T-helper 1 cell treated with Interleukin-12 subunit alpha and Interleukin-12 subunit beta and Interleukin-4 antibody, amounts not matched to agents 30 ng/mL and 1 ng/mL, for 36 hours (primary cell): ENCODE measurements at regions not wholly inside any gene's neighbourhood (a gene's known extent, or its start where the extent isn't known, plus 50 kb on each side); places are given as distances from the start of the nearest gene placed in this dataset.
"Not testable (repeated sequence)": the region's sequence is repeated elsewhere in the genome, so short reads cannot be mapped to it uniquely, and the experiment has no call there.

Experiments
- intact Hi-C: fragments of 100-400 bp; cut with micrococcal nuclease; formaldehyde crosslinking; loops from one replicate; pipeline ENCODE4 v1.15.1; 2024

GRCh38 chr1:60672449-60672848, 409.9 kb upstream of the NFIA start:
- intact Hi-C loops = no loop called here

DNA sequence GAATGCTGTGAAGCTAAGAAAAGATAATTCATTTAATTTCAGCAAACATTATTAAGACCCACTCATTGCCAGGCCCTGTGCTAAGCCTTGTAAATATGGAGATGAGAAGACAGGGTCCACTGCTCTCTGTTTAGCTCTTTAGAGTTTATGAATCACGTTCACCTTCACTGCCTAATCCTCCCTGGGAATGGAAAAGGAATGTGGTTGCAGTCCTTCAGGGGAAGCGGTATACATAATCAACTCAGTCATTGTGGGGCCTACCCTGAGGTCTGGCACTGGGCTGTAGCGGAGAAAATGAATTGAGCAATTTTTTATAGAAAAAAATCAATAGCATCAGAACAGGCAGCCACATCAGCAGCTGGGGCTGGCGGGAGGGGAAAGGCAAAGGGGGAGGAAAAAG, 412.1 kb upstream of the NFIA start:
- intact Hi-C loops = no loop called here

GRCh38 chr1:60668585-60668984, 413.8 kb upstream of the NFIA start:
- intact Hi-C loops = no loop called here

DNA sequence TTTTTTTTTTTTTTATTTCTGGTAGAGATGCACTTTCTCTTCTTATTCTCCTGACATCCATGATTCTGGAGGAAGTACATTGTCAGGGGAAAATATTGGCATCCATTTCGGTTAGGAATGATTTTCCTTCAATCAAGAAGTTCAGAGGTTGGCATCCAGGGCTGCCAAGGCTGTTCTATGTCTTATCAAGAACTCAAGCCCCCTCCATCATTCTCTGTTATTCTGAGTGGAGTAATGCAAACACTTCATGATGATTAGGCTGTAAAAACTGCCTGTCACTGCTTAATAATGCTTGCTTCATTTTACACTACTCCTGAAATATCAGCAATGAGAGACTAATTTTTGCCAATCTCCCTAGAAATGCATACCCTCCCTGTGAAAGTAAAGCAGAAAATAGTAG, 417.1 kb upstream of the NFIA start:
- intact Hi-C loops = no loop called here

DNA sequence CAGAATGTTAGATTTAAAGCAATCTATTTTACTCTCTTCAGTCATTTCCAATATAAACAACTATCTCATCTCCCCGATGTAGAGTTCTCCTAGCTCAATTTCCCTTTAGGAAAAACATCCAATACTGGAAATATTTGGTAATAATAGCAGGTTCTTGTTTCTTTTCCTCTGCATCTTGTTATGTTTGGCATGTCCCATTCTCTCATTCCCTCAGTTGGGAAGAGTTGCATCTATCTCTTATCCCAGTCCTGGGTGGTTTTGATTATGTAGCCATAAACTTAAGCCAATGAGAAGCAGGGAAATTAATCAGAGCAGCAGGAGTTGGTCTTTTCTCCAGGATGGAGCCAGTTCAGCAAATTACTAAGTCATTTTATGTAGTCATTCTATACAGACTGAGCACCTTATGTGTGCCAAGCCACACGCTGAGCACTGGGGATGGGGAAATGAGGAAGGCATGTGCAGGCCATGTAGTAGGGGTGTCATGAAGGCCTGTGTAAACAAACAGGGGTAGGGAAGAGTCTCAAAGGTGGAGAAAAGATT, 418.2 kb upstream of the NFIA start:
- intact Hi-C loops = no loop called here

DNA sequence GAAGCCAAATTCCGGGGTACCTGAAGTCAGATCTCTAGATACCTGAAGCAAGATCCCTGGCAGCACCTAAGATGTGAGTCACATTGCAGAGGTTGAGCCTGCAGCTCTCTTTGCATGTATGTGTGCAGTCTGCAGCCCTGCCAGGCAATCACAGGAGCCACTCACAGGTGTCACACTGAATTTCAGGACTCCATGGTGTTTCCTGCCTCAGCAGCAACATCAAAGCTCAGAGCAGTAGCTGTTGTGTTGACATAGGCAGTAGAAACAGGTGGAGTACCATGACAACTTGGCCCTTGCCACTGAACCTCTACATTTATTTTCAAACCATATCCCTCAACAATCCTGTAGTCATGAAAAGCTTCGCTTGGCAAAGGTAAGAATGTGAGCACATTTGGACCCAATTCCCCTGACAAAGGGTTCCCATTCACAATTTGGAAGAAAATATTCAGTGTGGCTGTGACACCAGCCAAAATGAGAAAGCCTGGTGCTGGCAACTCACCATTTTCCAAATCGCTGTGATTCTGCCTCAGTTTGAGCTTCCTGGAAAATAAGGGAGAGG, 419.8 kb upstream of the NFIA start:
- intact Hi-C loops = no loop called here

DNA sequence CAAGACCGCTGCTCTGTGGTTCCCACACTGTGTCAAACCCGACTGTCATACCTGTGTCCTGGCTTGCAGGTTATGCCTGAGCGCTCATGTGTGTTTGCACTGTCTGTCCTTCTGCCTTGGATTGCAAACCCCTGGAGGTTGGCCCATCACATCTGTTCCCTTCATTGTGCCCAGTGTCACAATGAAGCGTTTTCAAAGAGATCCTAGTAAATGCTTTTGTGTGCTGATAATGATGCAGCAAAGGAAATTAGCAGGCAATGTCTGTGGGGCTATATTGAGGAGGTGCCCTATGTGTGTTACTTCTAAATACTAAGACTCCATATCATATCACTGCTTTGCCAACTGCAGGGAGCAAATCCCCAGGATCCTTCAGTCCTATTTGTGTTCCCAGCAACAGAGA, 424.4 kb upstream of the NFIA start:
- intact Hi-C loops = no loop called here

DNA sequence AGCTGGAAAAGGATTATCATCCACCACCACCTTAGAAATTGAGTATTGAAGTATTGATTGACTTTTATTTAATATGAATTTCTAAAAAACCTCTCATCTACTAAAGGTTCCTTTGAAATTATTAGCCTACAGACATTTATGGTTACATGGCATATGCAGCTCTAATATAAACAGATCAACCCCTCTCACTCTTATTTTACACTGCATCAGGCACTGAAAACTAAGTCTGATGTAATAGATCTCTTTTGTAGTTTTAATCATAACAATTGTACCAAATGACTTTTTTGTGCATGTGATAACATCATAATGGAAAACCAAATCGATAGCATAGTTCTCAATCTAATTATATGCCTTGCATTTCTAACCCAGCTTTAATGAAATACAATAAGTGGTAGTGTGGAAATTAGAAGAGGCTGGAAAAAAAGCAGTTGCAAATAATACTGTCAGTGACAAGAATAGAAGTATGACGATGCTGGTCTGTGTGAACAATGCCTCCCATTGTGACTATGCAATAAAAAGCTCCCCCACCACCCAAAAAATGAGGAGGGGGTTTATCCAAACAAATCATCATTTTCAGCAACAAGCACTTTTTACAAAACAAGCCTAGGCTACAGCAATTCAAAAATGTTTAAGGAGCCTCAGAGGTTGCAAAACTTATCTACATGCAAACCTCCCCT, 426.5 kb upstream of the NFIA start:
- intact Hi-C loops = no loop called here

DNA sequence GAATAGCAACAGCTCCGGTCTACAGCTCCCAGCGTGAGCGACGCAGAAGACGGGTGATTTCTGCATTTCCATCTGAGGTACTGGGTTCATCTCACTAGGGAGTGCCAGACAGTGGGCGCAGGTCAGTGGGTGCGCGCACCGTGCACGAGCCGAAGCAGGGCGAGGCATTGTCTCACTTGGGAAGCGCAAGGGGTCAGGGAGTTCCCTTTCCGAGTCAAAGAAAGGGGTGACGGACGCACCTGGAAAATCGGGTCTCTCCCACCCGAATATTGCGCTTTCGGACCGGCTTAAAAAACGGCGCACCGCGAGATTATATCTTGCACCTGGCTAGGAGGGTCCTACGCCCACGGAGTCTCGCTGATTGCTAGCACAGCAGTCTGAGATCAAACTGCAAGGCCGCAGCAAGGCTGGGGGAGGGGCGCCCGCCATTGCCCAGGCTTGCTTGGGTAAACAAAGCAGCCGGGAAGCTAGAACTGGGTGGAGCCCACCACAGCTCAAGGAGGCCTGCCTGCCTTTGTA, 442.3 kb upstream of the NFIA start:
- intact Hi-C loops = not testable (repeated sequence)

GRCh38 chr1:60639287-60639686, 443.1 kb upstream of the NFIA start:
- intact Hi-C loops = no loop called here

- intact Hi-C loops = no loop called here
Measured at GRCh38 chr1:60637651-60638050, 444.7 kb upstream of the NFIA start.

DNA sequence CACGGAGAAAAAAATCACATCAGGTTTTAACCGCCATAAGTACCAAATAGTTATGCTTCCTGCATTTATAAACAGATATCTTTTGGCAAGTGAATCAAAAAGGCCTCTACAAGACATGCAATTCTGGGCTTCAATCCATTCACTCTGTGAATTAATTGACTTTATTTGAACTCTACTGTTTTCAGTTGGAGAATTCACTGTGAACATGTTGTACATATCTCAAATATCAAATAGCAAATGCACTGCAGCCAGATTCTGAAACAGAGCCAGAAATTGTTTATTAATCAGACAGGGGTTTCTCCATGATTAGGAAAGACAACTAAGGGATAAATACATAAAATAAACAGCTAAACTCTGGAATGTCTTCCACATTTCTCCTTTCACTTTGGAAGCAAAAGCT, 445.4 kb upstream of the NFIA start:
- intact Hi-C loops = no loop called here

DNA sequence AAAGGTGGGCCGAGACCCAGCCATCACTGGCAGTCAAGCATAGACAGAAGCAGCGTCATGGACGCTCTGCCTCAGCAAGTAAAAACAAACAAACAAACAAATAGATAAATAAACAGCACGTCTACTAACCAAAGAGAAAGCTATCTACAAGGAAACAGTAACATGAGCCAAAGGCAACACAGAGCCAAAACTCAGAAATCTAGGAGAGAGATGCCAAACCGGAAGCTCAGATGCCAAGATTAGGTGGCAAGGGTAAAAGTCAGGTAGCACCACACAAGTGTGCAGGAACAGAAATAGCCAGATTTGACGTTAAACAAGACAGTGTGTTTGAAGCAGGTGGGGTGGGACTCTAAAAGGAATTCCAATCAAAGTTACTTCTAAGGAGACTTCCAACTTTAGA, 448.3 kb upstream of the NFIA start:
- intact Hi-C loops = no loop called here

GRCh38 chr1:60622486-60622885, 459.9 kb upstream of the NFIA start:
- intact Hi-C loops = no loop called here

DNA sequence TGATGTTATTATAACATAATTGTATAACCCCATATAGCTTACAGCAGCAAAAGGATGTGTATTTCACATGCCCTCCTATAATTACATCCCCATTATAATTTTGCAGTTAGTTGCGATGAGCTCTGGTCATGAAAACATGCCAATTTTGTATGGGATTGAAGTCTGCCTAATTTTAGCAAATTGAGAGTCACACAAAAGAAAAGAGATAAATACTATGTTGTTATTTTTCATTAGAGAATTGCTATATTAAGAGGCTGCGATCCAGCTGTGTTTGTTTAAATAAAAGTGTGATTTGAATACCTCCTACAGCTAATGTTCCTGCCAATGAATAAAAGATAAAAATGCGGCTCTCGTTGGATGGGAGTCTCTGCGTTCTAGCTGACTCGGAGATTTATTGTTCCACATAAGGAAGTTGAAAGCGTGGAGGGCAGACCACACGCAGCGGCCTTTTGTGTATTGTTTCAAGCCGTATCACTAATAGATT, 461.0 kb upstream of the NFIA start:
- intact Hi-C loops = no loop called here

- intact Hi-C loops = no loop called here
Measured at GRCh38 chr1:60620087-60620486, 462.3 kb upstream of the NFIA start.

DNA sequence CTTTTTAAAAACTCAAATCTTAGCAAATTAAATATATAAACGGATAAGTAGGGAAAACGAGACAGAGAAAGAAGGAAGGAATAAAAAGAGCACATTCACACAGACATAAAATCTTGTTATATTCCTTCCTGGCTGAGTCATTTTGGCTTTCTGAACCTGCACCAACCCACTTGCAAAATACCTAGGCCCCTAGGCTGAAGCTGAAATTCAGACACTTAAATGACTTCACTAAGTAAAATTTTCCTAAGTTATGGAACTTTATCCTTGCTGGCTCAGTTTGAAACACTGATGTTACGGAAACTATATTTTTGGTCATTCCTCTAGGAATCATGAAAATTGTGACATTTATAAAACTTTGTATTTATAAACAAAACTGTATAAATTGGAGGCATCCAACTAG, 462.8 kb upstream of the NFIA start:
- intact Hi-C loops = no loop called here

DNA sequence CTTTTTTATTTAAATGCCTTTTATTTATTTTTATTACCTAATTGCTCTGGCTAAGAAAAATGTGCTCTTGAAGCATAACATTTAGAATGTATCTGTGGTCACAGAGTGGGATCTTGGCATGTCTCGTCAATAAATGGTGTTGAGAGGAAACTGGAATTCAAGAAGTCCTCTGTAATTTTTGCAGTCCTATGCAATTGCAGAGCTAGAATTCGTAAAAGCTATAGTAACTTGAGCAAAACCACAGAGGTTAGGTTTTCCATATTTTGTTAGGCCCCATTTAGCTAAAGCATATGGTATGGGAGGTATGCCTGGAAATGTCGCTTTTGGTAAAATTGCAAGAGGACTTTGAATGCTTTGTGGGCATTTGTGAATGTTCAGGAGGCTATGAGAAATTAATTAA, 466.7 kb upstream of the NFIA start:
- intact Hi-C loops = no loop called here

GRCh38 chr1:60612790-60613189, 469.6 kb upstream of the NFIA start:
- intact Hi-C loops = no loop called here

GRCh38 chr1:60606921-60607320, 475.4 kb upstream of the NFIA start:
- intact Hi-C loops = not testable (repeated sequence)

DNA sequence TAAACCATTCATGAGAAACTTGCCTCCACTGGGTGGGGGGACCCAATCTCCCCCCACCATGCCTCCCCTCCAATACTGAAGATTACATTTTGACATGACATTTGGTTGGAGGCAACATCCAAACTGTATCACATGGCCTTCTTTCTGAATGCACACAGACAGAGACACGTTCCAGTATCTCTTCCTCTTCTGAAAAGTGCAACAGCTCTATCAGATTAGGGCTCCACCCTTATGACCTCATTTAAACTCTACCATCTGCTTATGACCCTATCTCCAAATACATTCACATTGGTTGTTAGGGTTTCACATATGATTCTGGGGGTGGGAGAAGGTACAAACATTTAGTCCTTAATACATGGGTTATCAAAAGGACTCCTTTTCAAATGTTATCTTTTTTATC, 481.8 kb upstream of the NFIA start:
- intact Hi-C loops = no loop called here

DNA sequence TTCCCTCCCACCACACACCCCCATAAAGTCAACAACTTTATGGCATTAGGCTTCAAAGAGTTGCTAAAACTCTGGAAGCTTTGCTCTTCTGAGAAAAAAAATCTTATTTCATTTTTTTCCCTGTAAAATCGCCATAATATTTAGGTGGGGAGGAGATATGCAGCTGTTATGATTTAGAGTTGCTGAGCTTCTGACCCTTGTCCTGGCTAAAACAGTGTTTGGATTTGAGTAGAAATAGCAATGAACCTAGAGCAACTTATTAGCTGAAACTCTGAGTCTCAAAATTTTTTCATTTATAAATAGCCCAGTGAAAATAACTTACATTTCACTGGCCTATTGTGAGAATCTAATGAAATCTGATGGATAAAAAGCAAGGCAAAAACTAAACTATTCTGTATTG, 482.8 kb upstream of the NFIA start:
- intact Hi-C loops = no loop called here
